ENCODE measurements at regions not wholly inside any gene's neighbourhood (a gene's known extent, or its start where the extent isn't known, plus 50 kb on each side); places are given as distances from the start of the nearest gene placed in this dataset.

GRCh38 chr4:179503976-179504375 is 2061.7 kb upstream of the AGA start:
- Mint-ChIP-seq H3K4me1 (ENCODE audit: low read depth in 2 of 2) (no peaks in the 10 kb centered on the region), H3K27me3 (no peaks in the 10 kb centered on the region), H3K4me3 (no peak overlapping the region), H3K27ac (no peak overlapping the region), H3K9me3 (peaks cover 9 to 29% of the 10 kb centered on the region in 2 donors), H3K36me3 (ENCODE audit: insufficient read depth) (no peaks in the 10 kb centered on the region)
- ATAC-seq (replicated peaks) (no peak), DNase-seq (no peak)

GRCh38 chr4:179509489-179509888 is 2067.3 kb upstream of the AGA start:
- H3K27me3 Mint-ChIP-seq = no peaks in the 10 kb centered on the region
- H3K4me3 Mint-ChIP-seq = no peak overlapping the region
- no peaks in the 10 kb centered on the region for H3K4me1 Mint-ChIP-seq (ENCODE audit: low read depth in 2 of 2)
- no peaks in the 10 kb centered on the region for H3K36me3 Mint-ChIP-seq (ENCODE audit: insufficient read depth)
- peaks cover 13 to 23% of the 10 kb centered on the region in 2 donors for H3K9me3 Mint-ChIP-seq
- no peak for ATAC-seq (replicated peaks)
- no peak overlapping the region for H3K27ac Mint-ChIP-seq
- DNase-seq = no peak

- Mint-ChIP-seq H3K4me1 (ENCODE audit: low read depth in 2 of 2) (no peaks in the 10 kb centered on the region), H3K4me3 (no peak overlapping the region), H3K36me3 (ENCODE audit: insufficient read depth) (no peaks in the 10 kb centered on the region), H3K9me3 (peaks cover 0 to 2% of the 10 kb centered on the region in 2 donors), H3K27me3 (no peaks in the 10 kb centered on the region), H3K27ac (no peak overlapping the region)
- no peak for ATAC-seq (replicated peaks)
- DNase-seq = no peak
These were observed 2079.7 kb upstream of the AGA start for GRCh38 chr4:179521952-179522351.

- Mint-ChIP-seq H3K27ac (no peak overlapping the region), H3K4me3 (no peak overlapping the region), H3K27me3 (no peaks in the 10 kb centered on the region), H3K4me1 (ENCODE audit: low read depth in 2 of 2) (no peaks in the 10 kb centered on the region), H3K9me3 (peaks cover 2 to 18% of the 10 kb centered on the region in 2 donors), H3K36me3 (ENCODE audit: insufficient read depth) (no peaks in the 10 kb centered on the region)
- no peak for ATAC-seq (replicated peaks)
- DNase-seq = no peak
These were observed 2088.7 kb upstream of the AGA start for GRCh38 chr4:179530958-179531357.

GRCh38 chr4:179536694-179537093 is 2094.5 kb upstream of the AGA start:
- H3K4me1 Mint-ChIP-seq (ENCODE audit: low read depth in 2 of 2) = no peaks in the 10 kb centered on the region
- no peak overlapping the region for H3K4me3 Mint-ChIP-seq
- DNase-seq (no peak), ATAC-seq (replicated peaks) (no peak)
- no peak overlapping the region for H3K27ac Mint-ChIP-seq
- H3K9me3 Mint-ChIP-seq = peaks cover 5 to 11% of the 10 kb centered on the region in 2 donors
- H3K27me3 Mint-ChIP-seq = no peaks in the 10 kb centered on the region
- H3K36me3 Mint-ChIP-seq (ENCODE audit: insufficient read depth) = no peaks in the 10 kb centered on the region

- Mint-ChIP-seq H3K36me3 (ENCODE audit: insufficient read depth) (no peaks in the 10 kb centered on the region), H3K27ac (no peak overlapping the region), H3K4me3 (no peak overlapping the region), H3K4me1 (ENCODE audit: low read depth in 2 of 2) (no peaks in the 10 kb centered on the region), H3K27me3 (no peaks in the 10 kb centered on the region), H3K9me3 (peaks cover 6 to 8% of the 10 kb centered on the region in 2 donors)
- DNase-seq (no peak), ATAC-seq (replicated peaks) (no peak)
These were observed 2097.4 kb upstream of the AGA start for GRCh38 chr4:179539641-179540040.

GRCh38 chr4:179543771-179544170 is 2101.5 kb upstream of the AGA start:
- Mint-ChIP-seq H3K27ac (no peak overlapping the region), H3K9me3 (peaks cover 19% of the 10 kb centered on the region in 2 donors), H3K36me3 (ENCODE audit: insufficient read depth) (no peaks in the 10 kb centered on the region)

GRCh38 chr4:179544496-179544895 is 2102.3 kb upstream of the AGA start:
- no peak for DNase-seq
- no peaks in the 10 kb centered on the region for H3K27me3 Mint-ChIP-seq
- H3K36me3 Mint-ChIP-seq (ENCODE audit: insufficient read depth) = no peaks in the 10 kb centered on the region

More at GRCh38 chr4:179543771-179544170, 2101.5 kb upstream of the AGA start:
- Mint-ChIP-seq H3K27me3 (no peaks in the 10 kb centered on the region), H3K4me1 (ENCODE audit: low read depth in 2 of 2) (no peaks in the 10 kb centered on the region), H3K4me3 (no peak overlapping the region)
- ATAC-seq (replicated peaks) = no peak
- DNase-seq = no peak

GRCh38 chr4:179552131-179552530 is 2109.9 kb upstream of the AGA start:
- no peak for DNase-seq
- Mint-ChIP-seq H3K9me3 (peaks cover 19 to 20% of the 10 kb centered on the region in 2 donors), H3K4me3 (no peak overlapping the region), H3K36me3 (ENCODE audit: insufficient read depth) (no peaks in the 10 kb centered on the region), H3K4me1 (ENCODE audit: low read depth in 2 of 2) (no peaks in the 10 kb centered on the region), H3K27me3 (no peaks in the 10 kb centered on the region), H3K27ac (no peak overlapping the region)
- no peak for ATAC-seq (replicated peaks)

More at GRCh38 chr4:179544496-179544895, 2102.3 kb upstream of the AGA start:
- Mint-ChIP-seq H3K27ac (no peak overlapping the region), H3K4me1 (ENCODE audit: low read depth in 2 of 2) (no peaks in the 10 kb centered on the region), H3K9me3 (peaks cover 18 to 19% of the 10 kb centered on the region in 2 donors), H3K4me3 (no peak overlapping the region)
- ATAC-seq (replicated peaks) = no peak

- no peaks in the 10 kb centered on the region for H3K4me1 Mint-ChIP-seq (ENCODE audit: low read depth in 2 of 2)
- no peaks in the 10 kb centered on the region for H3K36me3 Mint-ChIP-seq (ENCODE audit: insufficient read depth)
- DNase-seq (no peak), ATAC-seq (replicated peaks) (no peak)
- H3K27me3 Mint-ChIP-seq = no peaks in the 10 kb centered on the region
- H3K4me3 Mint-ChIP-seq = no peak overlapping the region
- H3K27ac Mint-ChIP-seq = no peak overlapping the region
- H3K9me3 Mint-ChIP-seq = peaks cover 7% of the 10 kb centered on the region in 2 donors
These were observed 2121.5 kb upstream of the AGA start for GRCh38 chr4:179563741-179564140.

GRCh38 chr4:179569549-179569948 is 2127.3 kb upstream of the AGA start:
- Mint-ChIP-seq H3K4me1 (ENCODE audit: low read depth in 2 of 2) (no peaks in the 10 kb centered on the region), H3K4me3 (no peak overlapping the region), H3K9me3 (peaks cover 6 to 7% of the 10 kb centered on the region in 2 donors), H3K36me3 (ENCODE audit: insufficient read depth) (no peaks in the 10 kb centered on the region), H3K27ac (no peak overlapping the region), H3K27me3 (no peaks in the 10 kb centered on the region)
- no peak for ATAC-seq (replicated peaks)
- no peak for DNase-seq

- H3K4me1 Mint-ChIP-seq (ENCODE audit: low read depth in 2 of 2) = no peaks in the 10 kb centered on the region
- no peaks in the 10 kb centered on the region for H3K27me3 Mint-ChIP-seq
- ATAC-seq (replicated peaks) = no peak
- peaks cover 3% of the 10 kb centered on the region for H3K36me3 Mint-ChIP-seq (ENCODE audit: insufficient read depth)
- H3K9me3 Mint-ChIP-seq = peaks cover 16 to 20% of the 10 kb centered on the region in 2 donors
- H3K4me3 Mint-ChIP-seq = no peak overlapping the region
- DNase-seq = no peak
- no peak overlapping the region for H3K27ac Mint-ChIP-seq
These were observed 2140.1 kb upstream of the AGA start for GRCh38 chr4:179582164-179582905.

- H3K4me1 Mint-ChIP-seq (ENCODE audit: low read depth in 2 of 2) = no peaks in the 10 kb centered on the region
- no peak overlapping the region for H3K4me3 Mint-ChIP-seq
- H3K36me3 Mint-ChIP-seq (ENCODE audit: insufficient read depth) = peaks cover 3% of the 10 kb centered on the region
- no peak overlapping the region for H3K27ac Mint-ChIP-seq
- no peak for ATAC-seq (replicated peaks)
- no peak for DNase-seq
- no peaks in the 10 kb centered on the region for H3K27me3 Mint-ChIP-seq
- H3K9me3 Mint-ChIP-seq = peaks cover 17 to 18% of the 10 kb centered on the region in 2 donors
These were observed 2141.0 kb upstream of the AGA start for GRCh38 chr4:179583221-179583620.

- peaks cover 9 to 15% of the 10 kb centered on the region in 2 donors for H3K9me3 Mint-ChIP-seq
- H3K4me3 Mint-ChIP-seq = no peak overlapping the region
- H3K27me3 Mint-ChIP-seq = no peaks in the 10 kb centered on the region
- H3K27ac Mint-ChIP-seq = no peak overlapping the region
- no peaks in the 10 kb centered on the region for H3K4me1 Mint-ChIP-seq (ENCODE audit: low read depth in 2 of 2)
- peaks cover 3% of the 10 kb centered on the region for H3K36me3 Mint-ChIP-seq (ENCODE audit: insufficient read depth)
- ATAC-seq (replicated peaks) (no peak), DNase-seq (no peak)
These were observed 2141.9 kb upstream of the AGA start for GRCh38 chr4:179584101-179584500.

Measured in effector memory CD8-positive, alpha-beta T cell (primary cell).